ENCODE measurements at regions not wholly inside any gene's neighbourhood (a gene's known extent, or its start where the extent isn't known, plus 50 kb on each side); places are given as distances from the start of the nearest gene placed in this dataset.

DNA sequence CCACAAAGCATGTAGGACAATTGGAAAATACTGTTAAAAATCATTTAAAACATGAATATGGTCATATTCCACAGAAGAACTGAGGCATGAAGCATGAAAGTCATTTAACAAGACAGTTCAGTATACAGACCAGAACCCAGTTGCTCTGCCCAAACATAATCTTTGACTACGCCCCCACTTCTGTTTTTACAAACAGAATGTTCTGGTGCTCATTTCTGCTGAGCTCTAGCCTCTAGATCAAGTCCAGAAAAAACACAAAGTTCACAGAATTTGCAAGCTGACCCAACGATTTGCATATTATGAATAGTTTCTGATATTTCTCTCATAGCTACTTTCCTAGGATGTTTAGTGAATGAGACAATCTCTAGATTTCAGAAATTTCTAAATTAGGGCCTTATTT is 424.9 kb downstream of the PID1 start:
- no peak for FAIRE-seq
- no peak overlapping the region for H3K4me2 ChIP-seq (ENCODE audit: insufficient read depth, low read length)

More for the DNA sequence above, 424.9 kb downstream of the PID1 start:
- BruUV-seq (replicated peaks): no TSS peak
- H4K20me1 ChIP-seq (replicated peaks; ENCODE audit: control insufficient read depth, extremely low read depth, insufficient read depth, low read length): no peaks in the 10 kb centered on the region
- H2AFZ ChIP-seq (ENCODE audit: low read depth, low read length): no peak overlapping the region
- no peaks in the 10 kb centered on the region for H3K4me1 ChIP-seq (ENCODE audit: control insufficient read depth, extremely low read depth, insufficient read depth, low read length)
- ChIA-PET CTCF (no interaction called here), POLR2A (no interaction called here)
- H3K9me1 ChIP-seq (replicated peaks; ENCODE audit: control insufficient read depth, extremely low read depth, insufficient read depth, low read length): no peaks in the 10 kb centered on the region
- no peak overlapping the region for H3K4me3 ChIP-seq (replicated peaks in 1 of 3; ENCODE audit: insufficient read depth in 1 of 3, low read depth in 1 of 3, low read length in 3 of 3)
- intact Hi-C loops (cut with micrococcal nuclease) (no loop called here), dilution Hi-C loops (cut with MboI; ENCODE audit: extremely low pct_ligation_motif_present, low sequenced_read_pairs) (no loop called here)
- H3K9ac ChIP-seq (replicated peaks; ENCODE audit: extremely low read depth, insufficient read depth, low read length): no peak overlapping the region
- DNase-seq (ENCODE audit: low read depth, low spot score): no peak
- H3K36me3 ChIP-seq (ENCODE audit: control insufficient read depth in 2 of 2, extremely low read depth in 1 of 2, insufficient read depth in 2 of 2, low read length in 2 of 2): no peaks in the 10 kb centered on the region
- no peaks in the 10 kb centered on the region for H3K27me3 ChIP-seq (ENCODE audit: control insufficient read depth in 2 of 2, insufficient read depth in 2 of 2, low read length in 2 of 2)
- H3K79me2 ChIP-seq (ENCODE audit: control insufficient read depth, insufficient read depth, low read length): no peaks in the 10 kb centered on the region
- TF ChIP-seq JUN (IDR thresholded peaks at IDR 0.05; ENCODE audit: borderline replicate concordance, insufficient read depth, insufficient read length, low read depth) (no peak), POLR2A (IDR thresholded peaks at IDR 0.05; ENCODE audit: low read depth, low read length) (no peak), FOS (IDR thresholded peaks at IDR 0.05; ENCODE audit: borderline replicate concordance, insufficient read depth, low read length) (no peak), MYC (IDR thresholded peaks at IDR 0.05; ENCODE audit: low read depth, low read length) (no peak), GATA2 (IDR thresholded peaks at IDR 0.05; ENCODE audit: insufficient read depth, insufficient read length, low read depth, low read length) (no peak), POLR2AphosphoS5 (IDR thresholded peaks at IDR 0.05; ENCODE audit: insufficient read depth, low read depth, low read length) (no peak), EZH2 (IDR thresholded peaks at IDR 0.05; ENCODE audit: borderline replicate concordance, low read depth, low read length, severe bottlenecking) (no peak)
- TF ChIP-seq, protein P1, sequence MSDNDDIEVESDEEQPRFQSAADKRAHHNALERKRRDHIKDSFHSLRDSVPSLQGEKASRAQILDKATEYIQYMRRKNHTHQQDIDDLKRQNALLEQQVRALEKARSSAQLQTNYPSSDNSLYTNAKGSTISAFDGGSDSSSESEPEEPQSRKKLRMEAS (IDR thresholded peaks at IDR 0.05; ENCODE audit: insufficient read depth, insufficient read length): no peak
- TF ChIP-seq, protein P2, sequence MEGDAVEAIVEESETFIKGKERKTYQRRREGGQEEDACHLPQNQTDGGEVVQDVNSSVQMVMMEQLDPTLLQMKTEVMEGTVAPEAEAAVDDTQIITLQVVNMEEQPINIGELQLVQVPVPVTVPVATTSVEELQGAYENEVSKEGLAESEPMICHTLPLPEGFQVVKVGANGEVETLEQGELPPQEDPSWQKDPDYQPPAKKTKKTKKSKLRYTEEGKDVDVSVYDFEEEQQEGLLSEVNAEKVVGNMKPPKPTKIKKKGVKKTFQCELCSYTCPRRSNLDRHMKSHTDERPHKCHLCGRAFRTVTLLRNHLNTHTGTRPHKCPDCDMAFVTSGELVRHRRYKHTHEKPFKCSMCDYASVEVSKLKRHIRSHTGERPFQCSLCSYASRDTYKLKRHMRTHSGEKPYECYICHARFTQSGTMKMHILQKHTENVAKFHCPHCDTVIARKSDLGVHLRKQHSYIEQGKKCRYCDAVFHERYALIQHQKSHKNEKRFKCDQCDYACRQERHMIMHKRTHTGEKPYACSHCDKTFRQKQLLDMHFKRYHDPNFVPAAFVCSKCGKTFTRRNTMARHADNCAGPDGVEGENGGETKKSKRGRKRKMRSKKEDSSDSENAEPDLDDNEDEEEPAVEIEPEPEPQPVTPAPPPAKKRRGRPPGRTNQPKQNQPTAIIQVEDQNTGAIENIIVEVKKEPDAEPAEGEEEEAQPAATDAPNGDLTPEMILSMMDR (IDR thresholded peaks at IDR 0.05; ENCODE audit: extremely low read depth in 1 of 2, insufficient read depth in 1 of 2, low read depth in 1 of 2, low read length in 2 of 2): no peak
- peaks cover 7% of the 10 kb centered on the region for H3K9me3 ChIP-seq (replicated peaks; ENCODE audit: control insufficient read depth, insufficient read depth, low read length)
- H3K27ac ChIP-seq (ENCODE audit: insufficient read depth, low read depth, low read length): no peak overlapping the region

All from endothelial cell of umbilical vein (primary cell).